ENCODE measurements at regions not wholly inside any gene's neighbourhood (a gene's known extent, or its start where the extent isn't known, plus 50 kb on each side); places are given as distances from the start of the nearest gene placed in this dataset.

DNA sequence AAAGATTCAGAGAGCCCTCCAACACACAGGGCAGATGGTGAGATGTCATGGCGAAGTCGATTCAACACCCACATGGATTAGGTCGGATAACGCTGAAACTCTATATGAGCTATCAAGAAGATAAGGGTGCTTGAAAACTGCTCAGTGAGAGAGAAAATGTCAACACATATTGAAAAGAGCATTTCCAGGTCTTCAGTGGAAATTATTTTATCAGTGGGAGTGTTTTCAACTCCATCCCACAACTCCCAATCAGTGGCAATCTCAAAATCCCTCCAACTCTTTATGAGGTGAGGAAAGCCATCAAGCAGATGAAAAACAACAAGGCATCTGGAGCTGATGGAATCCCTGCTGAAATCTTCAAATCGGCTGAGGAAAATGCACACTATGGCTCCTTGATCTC is 104.5 kb upstream of the KLHL14 start:
- Histone ChIP-seq H3K36me3 (ENCODE audit: control insufficient read depth in 4 of 4, insufficient read depth in 4 of 4, low read length in 4 of 4) (no peaks in the 10 kb centered on the region), H3K4me3 (no peak overlapping the region), H3K4me1 (ENCODE audit: control insufficient read depth in 5 of 5, insufficient read depth in 5 of 5, low read length in 5 of 5) (no peaks in the 10 kb centered on the region), H3K27me3 (ENCODE audit: control insufficient read depth in 3 of 3, insufficient read depth in 3 of 3, low read length in 2 of 3) (no peaks in the 10 kb centered on the region), H3K27ac (ENCODE audit: low read depth in 1 of 2, low read length in 1 of 2) (no peak overlapping the region), H3K9ac (ENCODE audit: insufficient read depth in 1 of 2, low read length in 2 of 2) (no peak overlapping the region), H3K9me3 (ENCODE audit: control insufficient read depth in 4 of 4, insufficient read depth in 3 of 4, low read length in 3 of 4) (peaks cover 0 to 6% (median 0%) of the 10 kb centered on the region in 4 donors)
- no peak for TF ChIP-seq CTCF (IDR thresholded peaks at IDR 0.05; ENCODE audit: control extremely low read depth, extremely low read depth)
- ATAC-seq (ENCODE audit: insufficient read depth, low FRiP score) (no peak), DNase-seq (peak in 1 of 3 donors; percentile 4)
- 80 to 87% methylated on average over 5 of the region's 5 CpGs for WGBS, 2 donors

- H3K4me3 ChIP-seq = no peak overlapping the region
- H3K9ac ChIP-seq (ENCODE audit: insufficient read depth in 1 of 2, low read length in 2 of 2) = no peak overlapping the region
- H3K4me1 ChIP-seq (ENCODE audit: control insufficient read depth in 5 of 5, insufficient read depth in 5 of 5, low read length in 5 of 5) = no peaks in the 10 kb centered on the region
- H3K36me3 ChIP-seq (ENCODE audit: control insufficient read depth in 4 of 4, insufficient read depth in 4 of 4, low read length in 4 of 4) = no peaks in the 10 kb centered on the region
- H3K27me3 ChIP-seq (ENCODE audit: control insufficient read depth in 3 of 3, insufficient read depth in 3 of 3, low read length in 2 of 3) = no peaks in the 10 kb centered on the region
- no peak overlapping the region for H3K27ac ChIP-seq (ENCODE audit: low read depth in 1 of 2, low read length in 1 of 2)
- DNase-seq (no peak), ATAC-seq (ENCODE audit: insufficient read depth, low FRiP score) (no peak)
- WGBS, 2 donors = 83 to 85% methylated on average over 1 of the region's 1 CpG
- peaks cover 0 to 6% (median 0%) of the 10 kb centered on the region in 4 donors for H3K9me3 ChIP-seq (ENCODE audit: control insufficient read depth in 4 of 4, insufficient read depth in 3 of 4, low read length in 3 of 4)
- TF ChIP-seq CTCF (IDR thresholded peaks at IDR 0.05; ENCODE audit: control extremely low read depth, extremely low read depth) = no peak
Observed at GRCh38 chr18:32875625-32876024, 102.8 kb upstream of the KLHL14 start.

GRCh38 chr18:32871786-32872185 is 99.0 kb upstream of the KLHL14 start:
- 73 to 89% methylated on average over 4 of the region's 4 CpGs for WGBS, 2 donors
- TF ChIP-seq CTCF (IDR thresholded peaks at IDR 0.05; ENCODE audit: control extremely low read depth, extremely low read depth) = no peak

DNA sequence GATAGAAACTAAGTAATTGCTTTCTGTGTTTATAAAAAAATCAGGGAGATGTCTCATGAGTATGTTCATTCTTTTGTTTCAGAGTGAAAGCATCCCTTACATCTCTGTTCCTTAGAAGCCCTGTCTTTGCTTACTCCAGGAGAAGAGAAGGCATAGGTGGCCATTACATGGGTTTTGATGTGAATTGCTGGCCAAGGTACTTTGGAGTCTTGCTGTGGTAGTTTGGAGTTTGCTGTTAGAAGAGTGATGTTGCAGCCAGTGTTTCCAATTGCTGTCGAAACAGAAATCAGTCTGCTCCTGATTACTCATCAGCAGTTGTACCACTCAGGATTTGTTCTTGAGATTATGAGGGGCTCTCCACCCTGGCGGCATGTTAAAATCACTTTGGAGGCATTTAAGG is 97.8 kb upstream of the KLHL14 start:
- Histone ChIP-seq H3K27me3 (ENCODE audit: control insufficient read depth in 3 of 3, insufficient read depth in 3 of 3, low read length in 2 of 3) (peaks cover 0 to 2% (median 0%) of the 10 kb centered on the region in 3 donors), H3K36me3 (ENCODE audit: control insufficient read depth in 4 of 4, insufficient read depth in 4 of 4, low read length in 4 of 4) (no peaks in the 10 kb centered on the region), H3K4me1 (ENCODE audit: control insufficient read depth in 5 of 5, insufficient read depth in 5 of 5, low read length in 5 of 5) (peaks cover 0 to 5% (median 0%) of the 10 kb centered on the region in 5 donors), H3K9me3 (ENCODE audit: control insufficient read depth in 4 of 4, insufficient read depth in 3 of 4, low read length in 3 of 4) (peaks cover 0 to 6% (median under 1%) of the 10 kb centered on the region in 4 donors), H3K4me3 (no peak overlapping the region), H3K9ac (ENCODE audit: insufficient read depth in 1 of 2, low read length in 2 of 2) (no peak overlapping the region), H3K27ac (ENCODE audit: low read depth in 1 of 2, low read length in 1 of 2) (no peak overlapping the region)
- 82 to 85% methylated on average over 2 of the region's 2 CpGs for WGBS, 2 donors
- TF ChIP-seq CTCF (IDR thresholded peaks at IDR 0.05; ENCODE audit: control extremely low read depth, extremely low read depth) = no peak
- ATAC-seq (ENCODE audit: insufficient read depth, low FRiP score) (no peak), DNase-seq (no peak)

More at GRCh38 chr18:32871786-32872185, 99.0 kb upstream of the KLHL14 start:
- peaks cover 0 to 6% (median under 1%) of the 10 kb centered on the region in 4 donors for H3K9me3 ChIP-seq (ENCODE audit: control insufficient read depth in 4 of 4, insufficient read depth in 3 of 4, low read length in 3 of 4)
- DNase-seq = no peak
- no peak overlapping the region for H3K27ac ChIP-seq (ENCODE audit: low read depth in 1 of 2, low read length in 1 of 2)
- H3K9ac ChIP-seq (ENCODE audit: insufficient read depth in 1 of 2, low read length in 2 of 2) = no peak overlapping the region
- no peak for ATAC-seq (ENCODE audit: insufficient read depth, low FRiP score)
- H3K27me3 ChIP-seq (ENCODE audit: control insufficient read depth in 3 of 3, insufficient read depth in 3 of 3, low read length in 2 of 3) = peaks cover 0 to 2% (median 0%) of the 10 kb centered on the region in 3 donors
- H3K36me3 ChIP-seq (ENCODE audit: control insufficient read depth in 4 of 4, insufficient read depth in 4 of 4, low read length in 4 of 4) = no peaks in the 10 kb centered on the region
- H3K4me1 ChIP-seq (ENCODE audit: control insufficient read depth in 5 of 5, insufficient read depth in 5 of 5, low read length in 5 of 5) = peaks cover 0 to 5% (median 0%) of the 10 kb centered on the region in 5 donors
- H3K4me3 ChIP-seq = no peak overlapping the region
